Adrenal gland (tissue), 9 donors: ENCODE measurements at regions not wholly inside any gene's neighbourhood (a gene's known extent, or its start where the extent isn't known, plus 50 kb on each side); places are given as distances from the start of the nearest gene placed in this dataset.

Source experiments
- DNase-seq, 7 donors: peaks; one replicate each; pipeline ENCODE4 v3.0.0-alpha.2; 2019 to 2020
- H3K27ac ChIP-seq, 5 donors: fragments of 200-600 bp; sonication (generic) in 4 of 5; 1 replicate in 3 of 5; 2 replicates in 2 of 5; pipeline versions ENCODE4 v1.5.1 to v1.8.0; 2016 to 2020; ENCODE audit warnings: mild to moderate bottlenecking in 1 of 5
- H3K27me3 ChIP-seq: fragments of 200-600 bp; 2 replicates; pipeline ENCODE4 v1.8.0; 2021
- H3K36me3 ChIP-seq, 2 donors: fragments of 200-600 bp; replicated peaks in 1 of 2; 1 replicate in 1 of 2; 2 replicates in 1 of 2; pipeline versions ENCODE4 v1.5.1 to v1.8.0; 2018 to 2022
- H3K4me1 ChIP-seq, 2 donors: fragments of 200-600 bp; replicated peaks in 1 of 2; 1 replicate in 1 of 2; 2 replicates in 1 of 2; pipeline versions ENCODE4 v1.5.1 to v1.8.0; 2018 to 2021
- H3K4me3 ChIP-seq, 4 donors: fragments of 200-600 bp; sonication (generic) in 3 of 4; one replicate each; pipeline ENCODE4 v1.5.1; 2016 to 2018
- H3K9me3 ChIP-seq, 3 donors: fragments of 200-600 bp; sonication (generic) in 1 of 3; replicated peaks in 1 of 3; 1 replicate in 2 of 3; 2 replicates in 1 of 3; pipeline versions ENCODE4 v1.5.1 to v1.8.0; 2016 to 2021
- CTCF ChIP-seq, 6 experiments: fragments of 450-650 bp in 4 of 6; fragments of 200-600 bp in 2 of 6; sonication (generic) in 1 of 6; IDR thresholded peaks; 1 replicate in 5 of 6; 2 replicates in 1 of 6; pipeline versions ENCODE4 v1.5.1 to v1.8.0; 2016 to 2021; ENCODE audit warnings: antibody characterized with exemption in 6 of 6, mild to moderate bottlenecking in 2 of 6, moderate library complexity in 1 of 6
- POLR2A ChIP-seq, 2 donors: fragments of 450-650 bp; IDR thresholded peaks; one replicate each; pipeline ENCODE4 v1.6.1; 2017; ENCODE audit warnings: antibody characterized with exemption in 2 of 2, mild to moderate bottlenecking in 2 of 2, moderate library complexity in 1 of 2
- WGBS, 4 donors: extraction: QIAGEN DNeasy Blood & Tissue Kit in 2 of 4; methylation state at CpG; one replicate each; pipeline versions ENCODE4 v1.1.5 to v1.1.7; 2013 to 2017; 5-methylcytosine and 5-hydroxymethylcytosine counted together
- intact Hi-C, 2 donors: fragments of 100-400 bp; cut with DNase I; formaldehyde crosslinking; loops; one replicate each; pipeline versions ENCODE4 v1.14.1 to v1.15.0; 2022 to 2023
- donor health status: healthy with polysubstance abuse.
- donor health status: Bipolar disorder and iron deficiency.
- donor health status: DM: yes; HTN: yes; CAD: no.
- donor health status: DM: no; HTN: no; CAD: no.
- donor health status: DM: no; HTN: no; CAD: no.

GRCh38 chr3:72234391-72234790, 449.4 kb upstream of the PROK2 start:
- no peak for TF ChIP-seq CTCF (IDR thresholded peaks at IDR 0.05)
- no peak for TF ChIP-seq POLR2A (IDR thresholded peaks at IDR 0.05)
- Histone ChIP-seq H3K27me3 (no peaks in the 10 kb centered on the region), H3K9me3 (no peaks in the 10 kb centered on the region), H3K27ac (no peak overlapping the region), H3K4me1 (peaks cover 0 to 5% of the 10 kb centered on the region in 2 donors), H3K4me3 (no peak overlapping the region), H3K36me3 (no peaks in the 10 kb centered on the region)
- no peak for DNase-seq
- intact Hi-C loops: no loop called here
- WGBS, 4 donors: 56 to 78% (median 63%) methylated on average over 4 of the region's 4 CpGs

DNA sequence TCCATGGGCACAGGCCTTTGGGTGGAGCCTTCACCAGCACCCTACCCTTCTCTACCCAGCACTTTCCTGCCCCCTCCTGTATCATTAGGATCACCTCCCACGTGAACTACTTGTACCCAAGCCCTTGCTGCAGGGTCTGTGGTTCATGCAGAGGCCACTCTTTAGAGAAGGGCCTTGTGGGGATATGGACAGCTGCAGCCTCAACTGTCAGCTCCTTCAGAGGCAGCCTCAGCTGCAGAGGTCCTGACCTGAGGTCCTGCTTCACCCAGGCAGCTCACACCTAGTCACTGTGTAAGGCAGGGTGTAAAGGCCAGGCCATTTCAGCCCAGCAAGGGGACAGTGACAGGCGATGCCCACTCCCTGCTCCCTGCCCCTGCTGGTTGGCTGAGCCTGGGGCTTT, 448.6 kb upstream of the PROK2 start:
- H3K9me3 ChIP-seq: no peaks in the 10 kb centered on the region
- WGBS, 4 donors: 92 to 100% (median 95%) methylated on average over 2 of the region's 2 CpGs
- H3K4me1 ChIP-seq: peaks cover 0 to 5% of the 10 kb centered on the region in 2 donors
- H3K4me3 ChIP-seq: no peak overlapping the region
- H3K27me3 ChIP-seq: no peaks in the 10 kb centered on the region
- intact Hi-C loops: no loop called here
- TF ChIP-seq POLR2A (IDR thresholded peaks at IDR 0.05): no peak
- no peak for TF ChIP-seq CTCF (IDR thresholded peaks at IDR 0.05)
- H3K27ac ChIP-seq: no peak overlapping the region
- no peaks in the 10 kb centered on the region for H3K36me3 ChIP-seq
- DNase-seq: no peak

DNA sequence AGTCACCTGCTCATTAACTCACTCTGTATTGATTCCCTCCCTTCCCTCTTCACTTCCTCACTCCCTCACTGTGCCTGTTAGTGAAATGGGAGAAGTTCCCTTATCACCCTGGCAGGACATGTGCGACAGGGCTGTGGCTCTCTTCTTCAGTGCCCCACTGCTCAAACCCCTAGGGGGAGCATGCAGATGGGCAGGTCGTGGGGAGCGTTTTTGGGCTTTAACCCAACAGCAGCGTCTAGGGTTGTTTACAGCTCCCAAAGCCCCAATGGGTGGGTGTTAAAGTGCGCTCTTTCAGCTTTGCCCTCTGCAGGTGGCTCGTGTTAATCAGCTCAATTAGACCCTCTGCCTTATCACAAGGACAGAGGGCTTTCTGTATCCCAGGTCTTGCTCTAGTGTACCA, 447.8 kb upstream of the PROK2 start:
- WGBS, 4 donors: 70 to 84% (median 79%) methylated on average over 6 of the region's 6 CpGs
- DNase-seq: no peak
- no peaks in the 10 kb centered on the region for H3K4me1 ChIP-seq

GRCh38 chr3:72232331-72232730, 447.4 kb upstream of the PROK2 start:
- DNase-seq: no peak
- H3K4me1 ChIP-seq: no peaks in the 10 kb centered on the region
- no peaks in the 10 kb centered on the region for H3K9me3 ChIP-seq
- no peak overlapping the region for H3K4me3 ChIP-seq
- H3K27me3 ChIP-seq: no peaks in the 10 kb centered on the region
- H3K36me3 ChIP-seq: no peaks in the 10 kb centered on the region
- H3K27ac ChIP-seq: no peak overlapping the region
- TF ChIP-seq POLR2A (IDR thresholded peaks at IDR 0.05): no peak
- no peak for TF ChIP-seq CTCF (IDR thresholded peaks at IDR 0.05)
- WGBS, 4 donors: 84 to 97% (median 95%) methylated on average over 4 of the region's 4 CpGs
- intact Hi-C loops: no loop called here

More for the DNA sequence above, 447.8 kb upstream of the PROK2 start:
- H3K9me3 ChIP-seq: no peaks in the 10 kb centered on the region
- H3K36me3 ChIP-seq: no peaks in the 10 kb centered on the region
- no peaks in the 10 kb centered on the region for H3K27me3 ChIP-seq
- intact Hi-C loops: no loop called here
- H3K4me3 ChIP-seq: no peak overlapping the region
- H3K27ac ChIP-seq: no peak overlapping the region
- TF ChIP-seq POLR2A (IDR thresholded peaks at IDR 0.05) (no peak), CTCF (IDR thresholded peaks at IDR 0.05) (no peak)
